Neural progenitor cell (in vitro differentiated cells): ENCODE measurements at regions not wholly inside any gene's neighbourhood (a gene's known extent, or its start where the extent isn't known, plus 50 kb on each side); places are given as distances from the start of the nearest gene placed in this dataset.

Source experiments
- DNase-seq: peaks from one replicate; pipeline ENCODE4 v3.0.0-alpha.2; 2016; ENCODE audit warnings: low spot score
- H2AFZ ChIP-seq: fragments of 200-600 bp; sonication (generic); replicated peaks from 2 replicates; pipeline ENCODE4 v1.6.1; 2016; ENCODE audit warnings: antibody characterized with exemption
- H3F3A ChIP-seq: fragments of 200-600 bp; sonication (generic); 2 replicates; pipeline ENCODE4 v1.6.1; 2016; ENCODE audit warnings: antibody characterized with exemption, low read depth
- H3K27ac ChIP-seq: fragments of 200-600 bp; sonication (generic); 2 replicates; pipeline ENCODE4 v1.5.1; 2016; ENCODE audit warnings: mild to moderate bottlenecking
- H3K27me3 ChIP-seq: fragments of 200-600 bp; sonication (generic); 2 replicates; pipeline ENCODE4 v1.6.1; 2016; ENCODE audit warnings: mild to moderate bottlenecking, moderate library complexity
- H3K36me3 ChIP-seq: fragments of 200-600 bp; sonication (generic); 2 replicates; pipeline ENCODE4 v1.5.1; 2016
- H3K4me1 ChIP-seq: fragments of 200-600 bp; sonication (generic); 2 replicates; pipeline ENCODE4 v1.6.1; 2016; ENCODE audit warnings: mixed run types
- H3K4me2 ChIP-seq: fragments of 200-600 bp; sonication (generic); 2 replicates; pipeline ENCODE4 v1.6.1; 2016
- H3K4me3 ChIP-seq: fragments of 200-600 bp; sonication (generic); 2 replicates; pipeline ENCODE4 v1.5.1; 2016
- H3K79me2 ChIP-seq: fragments of 200-600 bp; sonication (generic); 2 replicates; pipeline ENCODE4 v1.6.1; 2016; ENCODE audit warnings: low read depth
- H3K9ac ChIP-seq: fragments of 200-600 bp; sonication (generic); 2 replicates; pipeline ENCODE4 v1.6.1; 2016
- H3K9me3 ChIP-seq: fragments of 200-600 bp; sonication (generic); 2 replicates; pipeline ENCODE4 v1.5.1; 2016; ENCODE audit warnings: low read depth
- H4K20me1 ChIP-seq: fragments of 200-600 bp; sonication (generic); 2 replicates; pipeline ENCODE4 v1.6.1; 2016; ENCODE audit warnings: low read depth
- H3K27ac Mint-ChIP-seq: 3 replicates; pipeline ENCODE4 v1.8.0; 2021; ENCODE audit warnings: mixed read lengths
- H3K27me3 Mint-ChIP-seq: 2 replicates; pipeline ENCODE4 v1.8.0; 2022; ENCODE audit warnings: low read depth, mild to moderate bottlenecking, inconsistent platforms, moderate library complexity, mixed read lengths; ENCODE audit not compliant: insufficient read depth
- H3K36me3 Mint-ChIP-seq: 3 replicates; pipeline ENCODE4 v1.8.0; 2021; ENCODE audit warnings: mixed read lengths
- H3K4me1 Mint-ChIP-seq: 3 replicates; pipeline ENCODE4 v1.8.0; 2021; ENCODE audit warnings: mixed read lengths
- H3K4me3 Mint-ChIP-seq: 3 replicates; pipeline ENCODE4 v1.8.0; 2021; ENCODE audit warnings: mild to moderate bottlenecking, moderate library complexity, mixed read lengths
- H3K9me3 Mint-ChIP-seq: 3 replicates; pipeline ENCODE4 v1.8.0; 2020; ENCODE audit warnings: mixed read lengths
- CTCF ChIP-seq: fragments of 200-600 bp; sonication (generic); IDR thresholded peaks from 2 replicates; pipeline ENCODE4 v1.5.1; 2017; ENCODE audit warnings: antibody characterized with exemption, mild to moderate bottlenecking
- EZH2 ChIP-seq: fragments of 200-600 bp; sonication (generic); IDR thresholded peaks from 2 replicates; pipeline ENCODE4 v1.6.1; 2017; ENCODE audit warnings: antibody characterized with exemption, mild to moderate bottlenecking, moderate library complexity
- EZH2phosphoT487 ChIP-seq: fragments of 200-600 bp; sonication (generic); IDR thresholded peaks from 2 replicates; pipeline ENCODE4 v1.6.1; 2017; ENCODE audit warnings: antibody characterized with exemption

GRCh38 chr10:121232494-121232893, 365.8 kb downstream of the FGFR2 start:
- TF ChIP-seq CTCF (no peak), EZH2 (no peak), EZH2phosphoT487 (no peak)
- no peaks in the 10 kb centered on the region for H3K36me3 Mint-ChIP-seq
- Histone ChIP-seq H3K27ac (no peak overlapping the region), H3K4me1 (peaks cover 4% of the 10 kb centered on the region), H3K36me3 (no peaks in the 10 kb centered on the region), H3K4me3 (no peak overlapping the region), H4K20me1 (no peaks in the 10 kb centered on the region), H3K9me3 (no peaks in the 10 kb centered on the region), H3F3A (no peaks in the 10 kb centered on the region), H2AFZ (no peak overlapping the region), H3K79me2 (no peaks in the 10 kb centered on the region), H3K27me3 (no peaks in the 10 kb centered on the region), H3K9ac (no peak overlapping the region), H3K4me2 (no peak overlapping the region)
- no peak overlapping the region for H3K4me3 Mint-ChIP-seq
- H3K9me3 Mint-ChIP-seq = peaks cover 12% of the 10 kb centered on the region
- DNase-seq = no peak
- H3K4me1 Mint-ChIP-seq = peaks cover 8% of the 10 kb centered on the region
- H3K27me3 Mint-ChIP-seq = peaks cover 8% of the 10 kb centered on the region
- H3K27ac Mint-ChIP-seq = no peak overlapping the region

- H3K4me2 ChIP-seq = no peak overlapping the region
- no peaks in the 10 kb centered on the region for H4K20me1 ChIP-seq
- no peak for TF ChIP-seq EZH2phosphoT487
- no peak for TF ChIP-seq CTCF
- TF ChIP-seq EZH2 = no peak
- H2AFZ ChIP-seq = no peak overlapping the region
- Mint-ChIP-seq H3K27me3 (peaks cover 5% of the 10 kb centered on the region), H3K27ac (no peak overlapping the region), H3K36me3 (no peaks in the 10 kb centered on the region), H3K9me3 (peaks cover 16% of the 10 kb centered on the region), H3K4me1 (peaks cover 10% of the 10 kb centered on the region), H3K4me3 (no peak overlapping the region)
- H3K79me2 ChIP-seq = no peaks in the 10 kb centered on the region
- no peak overlapping the region for H3K4me3 ChIP-seq
- no peaks in the 10 kb centered on the region for H3F3A ChIP-seq
- no peak overlapping the region for H3K27ac ChIP-seq
- H3K36me3 ChIP-seq = no peaks in the 10 kb centered on the region
- no peaks in the 10 kb centered on the region for H3K9me3 ChIP-seq
- peaks cover 4% of the 10 kb centered on the region for H3K4me1 ChIP-seq
- DNase-seq = no peak
- no peaks in the 10 kb centered on the region for H3K27me3 ChIP-seq
- H3K9ac ChIP-seq = no peak overlapping the region
Measured at GRCh38 chr10:121235692-121236091, 362.6 kb downstream of the FGFR2 start.

- no peak overlapping the region for H3K9ac ChIP-seq
- H3K79me2 ChIP-seq = no peaks in the 10 kb centered on the region
- H3K27me3 ChIP-seq = no peaks in the 10 kb centered on the region
- Mint-ChIP-seq H3K27me3 (peaks cover 5% of the 10 kb centered on the region), H3K36me3 (no peaks in the 10 kb centered on the region), H3K4me1 (peaks cover 7% of the 10 kb centered on the region), H3K9me3 (peaks cover 16% of the 10 kb centered on the region), H3K4me3 (no peak overlapping the region), H3K27ac (no peak overlapping the region)
- no peak for TF ChIP-seq CTCF
- TF ChIP-seq EZH2phosphoT487 = no peak
- TF ChIP-seq EZH2 = no peak
- H3K4me1 ChIP-seq = peaks cover 4% of the 10 kb centered on the region
- no peaks in the 10 kb centered on the region for H3F3A ChIP-seq
- no peak for DNase-seq
- no peaks in the 10 kb centered on the region for H3K36me3 ChIP-seq
- no peaks in the 10 kb centered on the region for H3K9me3 ChIP-seq
- H3K4me2 ChIP-seq = no peak overlapping the region
- H2AFZ ChIP-seq = no peak overlapping the region
- no peaks in the 10 kb centered on the region for H4K20me1 ChIP-seq
- no peak overlapping the region for H3K4me3 ChIP-seq
- no peak overlapping the region for H3K27ac ChIP-seq
Measured at GRCh38 chr10:121236621-121237020, 361.6 kb downstream of the FGFR2 start.
